GM18873 (cell line): ENCODE measurements at regions not wholly inside any gene's neighbourhood (a gene's known extent, or its start where the extent isn't known, plus 50 kb on each side); places are given as distances from the start of the nearest gene placed in this dataset.

Experiments
- ATAC-seq: cut with Tn5 transposase; IDR thresholded peaks from one replicate; pipeline ENCODE4 v1.9.1; 2021; ENCODE audit warnings: mild to moderate bottlenecking, moderate library complexity, moderate number of reproducible peaks; ENCODE audit not compliant: unreplicated experiment, low FRiP score

GRCh38 chr3:99145031-99145430 lies 243.5 kb upstream of the DCBLD2 start:
- no peak for ATAC-seq

GRCh38 chr3:99143493-99143892 lies 242.0 kb upstream of the DCBLD2 start:
- no peak for ATAC-seq

GRCh38 chr3:99134986-99135385 lies 233.5 kb upstream of the DCBLD2 start:
- no peak for ATAC-seq

GRCh38 chr3:99131876-99132275 lies 230.4 kb upstream of the DCBLD2 start:
- ATAC-seq: no peak

- ATAC-seq: no peak
Observed at GRCh38 chr3:99128725-99129505, 227.4 kb upstream of the DCBLD2 start.

- ATAC-seq: no peak
Observed at GRCh38 chr3:99128235-99128634, 226.7 kb upstream of the DCBLD2 start.

GRCh38 chr3:99126316-99126715 lies 224.8 kb upstream of the DCBLD2 start:
- ATAC-seq: no peak

GRCh38 chr3:99119385-99119784 lies 217.9 kb upstream of the DCBLD2 start:
- ATAC-seq: no peak

- ATAC-seq: no peak
Observed at GRCh38 chr3:99118381-99118780, 216.9 kb upstream of the DCBLD2 start.

GRCh38 chr3:99114565-99115291 lies 213.2 kb upstream of the DCBLD2 start:
- ATAC-seq: no peak

GRCh38 chr3:99111235-99111634 lies 209.7 kb upstream of the DCBLD2 start:
- ATAC-seq: no peak

- no peak for ATAC-seq
Observed at GRCh38 chr3:99110401-99110800, 208.9 kb upstream of the DCBLD2 start.

- no peak for ATAC-seq
Observed at GRCh38 chr3:99108508-99108907, 207.0 kb upstream of the DCBLD2 start.

- no peak for ATAC-seq
Observed at GRCh38 chr3:99094606-99095005, 193.1 kb upstream of the DCBLD2 start.

GRCh38 chr3:99087277-99087676 lies 185.8 kb upstream of the DCBLD2 start:
- ATAC-seq: no peak

GRCh38 chr3:99084826-99085225 lies 183.3 kb upstream of the DCBLD2 start:
- ATAC-seq: no peak

- ATAC-seq: no peak
Observed at GRCh38 chr3:99084156-99084555, 182.7 kb upstream of the DCBLD2 start.

- no peak for ATAC-seq
Observed at GRCh38 chr3:99071096-99071495, 169.6 kb upstream of the DCBLD2 start.

GRCh38 chr3:99069973-99070372 lies 168.5 kb upstream of the DCBLD2 start:
- ATAC-seq: no peak

GRCh38 chr3:99066863-99067262 lies 165.4 kb upstream of the DCBLD2 start:
- ATAC-seq: no peak

GRCh38 chr3:99049164-99049563 lies 147.7 kb upstream of the DCBLD2 start:
- ATAC-seq: no peak

GRCh38 chr3:99041747-99042146 lies 140.3 kb upstream of the DCBLD2 start:
- ATAC-seq: no peak
